ENCODE measurements at regions not wholly inside any gene's neighbourhood (a gene's known extent, or its start where the extent isn't known, plus 50 kb on each side); places are given as distances from the start of the nearest gene placed in this dataset.

- Histone ChIP-seq H3K9me3 (ENCODE audit: low read length) (no peaks in the 10 kb centered on the region), H2AFZ (ENCODE audit: low read length) (no peak overlapping the region), H3K4me3 (replicated peaks in 1 of 3; ENCODE audit: insufficient read depth in 1 of 3, low read depth in 2 of 3, low read length in 3 of 3) (no peak overlapping the region), H3K27me3 (ENCODE audit: control insufficient read depth in 1 of 2, insufficient read depth in 2 of 2, low read length in 2 of 2) (no peaks in the 10 kb centered on the region), H3K36me3 (replicated peaks in 1 of 2; ENCODE audit: control insufficient read depth in 1 of 2, insufficient read depth in 2 of 2, low read length in 2 of 2) (no peaks in the 10 kb centered on the region), H3K27ac (ENCODE audit: extremely low read length, insufficient read depth, low read length) (no peak overlapping the region), H4K20me1 (ENCODE audit: insufficient read depth, low read length) (no peaks in the 10 kb centered on the region), H3K9ac (ENCODE audit: insufficient read depth, low read depth, low read length) (no peak overlapping the region), H3K4me2 (ENCODE audit: low read depth, low read length) (no peak overlapping the region), H3K79me2 (ENCODE audit: insufficient read depth, low read length) (no peaks in the 10 kb centered on the region), H3K4me1 (ENCODE audit: insufficient read depth, low read length) (no peaks in the 10 kb centered on the region)
- no peak for TF ChIP-seq ZNF644 (CRISPR knock-in tag; IDR thresholded peaks at IDR 0.05; ENCODE audit: low read depth)
- no peak for TF ChIP-seq FUBP1 (CRISPR knock-in tag; IDR thresholded peaks at IDR 0.05; ENCODE audit: borderline replicate concordance)
- TF ChIP-seq, protein P1, sequence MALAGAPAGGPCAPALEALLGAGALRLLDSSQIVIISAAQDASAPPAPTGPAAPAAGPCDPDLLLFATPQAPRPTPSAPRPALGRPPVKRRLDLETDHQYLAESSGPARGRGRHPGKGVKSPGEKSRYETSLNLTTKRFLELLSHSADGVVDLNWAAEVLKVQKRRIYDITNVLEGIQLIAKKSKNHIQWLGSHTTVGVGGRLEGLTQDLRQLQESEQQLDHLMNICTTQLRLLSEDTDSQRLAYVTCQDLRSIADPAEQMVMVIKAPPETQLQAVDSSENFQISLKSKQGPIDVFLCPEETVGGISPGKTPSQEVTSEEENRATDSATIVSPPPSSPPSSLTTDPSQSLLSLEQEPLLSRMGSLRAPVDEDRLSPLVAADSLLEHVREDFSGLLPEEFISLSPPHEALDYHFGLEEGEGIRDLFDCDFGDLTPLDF (CRISPR knock-in tag; IDR thresholded peaks at IDR 0.05) = no peak
- TF ChIP-seq PAXIP1 (CRISPR knock-in tag; conservative IDR thresholded peaks at IDR 0.05) = no peak
- no peak for TF ChIP-seq SRY (CRISPR knock-in tag; IDR thresholded peaks at IDR 0.05)
- no peak for TF ChIP-seq ZNF205 (CRISPR knock-in tag; IDR thresholded peaks at IDR 0.05)
- no peak for TF ChIP-seq U2AF2 (IDR thresholded peaks at IDR 0.05; ENCODE audit: low read depth, low read length)
- TF ChIP-seq TEAD2 (CRISPR knock-in tag; IDR thresholded peaks at IDR 0.05) = no peak
- TF ChIP-seq ZNF891 (CRISPR knock-in tag; IDR thresholded peaks at IDR 0.05) = no peak
- TF ChIP-seq RFX1 (IDR thresholded peaks at IDR 0.05) = no peak
- POLR2A ChIA-PET = no interaction called here
- intact Hi-C loops (cut with micrococcal nuclease; ENCODE audit: unreplicated experiment) = no loop called here
- no CpG with 5 or more reads among the region's 1 CpG for WGBS (ENCODE audit: low lambda C conversion rate)
- CTCF ChIA-PET (ENCODE audit: low intra/inter-chr PET ratio, low total read pairs) = no interaction called here
- BruUV-seq (replicated peaks) = no TSS peak
- in situ Hi-C loops (cut with HindIII; ENCODE audit: extremely low pct_ligation_motif_present, low pct_unique_long_range_greater_than_20kb) = no loop called here
- ATAC-seq = no peak
- FAIRE-seq = no peak
- no peak for DNase-seq (ENCODE audit: low spot score)
These were observed 100.5 kb upstream of the FRMPD3 start for GRCh38 chrX:107348990-107349389.
